ENCODE measurements at regions not wholly inside any gene's neighbourhood (a gene's known extent, or its start where the extent isn't known, plus 50 kb on each side); places are given as distances from the start of the nearest gene placed in this dataset.

GRCh38 chr13:62290542-62290941 is 874.9 kb upstream of the PCDH20 start:
- ATAC-seq (ENCODE audit: low FRiP score) (no peak), DNase-seq (ENCODE audit: low spot score) (no peak)
- no peak for TF ChIP-seq CTCF (IDR thresholded peaks at IDR 0.05)

GRCh38 chr13:62287764-62288163 is 872.1 kb upstream of the PCDH20 start:
- DNase-seq (ENCODE audit: low spot score) = no peak
- no peak for ATAC-seq (ENCODE audit: low FRiP score)
- TF ChIP-seq CTCF (IDR thresholded peaks at IDR 0.05) = no peak

- ATAC-seq (ENCODE audit: low FRiP score) = no peak
- no peak for DNase-seq (ENCODE audit: low spot score)
- TF ChIP-seq CTCF (IDR thresholded peaks at IDR 0.05) = no peak
Observed at GRCh38 chr13:62280590-62280989, 864.9 kb upstream of the PCDH20 start.

- TF ChIP-seq CTCF (IDR thresholded peaks at IDR 0.05) = no peak
- ATAC-seq (ENCODE audit: low FRiP score) (no peak), DNase-seq (ENCODE audit: low spot score) (no peak)
Observed at GRCh38 chr13:62278271-62278670, 862.6 kb upstream of the PCDH20 start.

- DNase-seq (ENCODE audit: low spot score) = no peak
- TF ChIP-seq CTCF (IDR thresholded peaks at IDR 0.05) = no peak
- ATAC-seq (ENCODE audit: low FRiP score) = no peak
Observed at GRCh38 chr13:62251734-62252133, 836.1 kb upstream of the PCDH20 start.

- ATAC-seq (ENCODE audit: low FRiP score) (no peak), DNase-seq (ENCODE audit: low spot score) (no peak)
- TF ChIP-seq CTCF (IDR thresholded peaks at IDR 0.05) = no peak
Observed at GRCh38 chr13:62250501-62251201, 835.0 kb upstream of the PCDH20 start.

GRCh38 chr13:62246581-62246980 is 830.9 kb upstream of the PCDH20 start:
- ATAC-seq (ENCODE audit: low FRiP score) = no peak

More at GRCh38 chr13:62246581-62246980, 830.9 kb upstream of the PCDH20 start:
- DNase-seq (ENCODE audit: low spot score) = no peak
- no peak for TF ChIP-seq CTCF (IDR thresholded peaks at IDR 0.05)

Data from omental fat pad (tissue), 3 donors.